ENCODE measurements at regions not wholly inside any gene's neighbourhood (a gene's known extent, or its start where the extent isn't known, plus 50 kb on each side); places are given as distances from the start of the nearest gene placed in this dataset.
"Not testable (repeated sequence)": the region's sequence is repeated elsewhere in the genome, so short reads cannot be mapped to it uniquely, and the experiment has no call there.

GRCh38 chr2:187991389-187991788 is 300.3 kb upstream of the GULP1 start:
- no peak for DNase-seq (ENCODE audit: low spot score)

- DNase-seq (ENCODE audit: low spot score), result no peak
Measured at GRCh38 chr2:187994464-187995331, 297.0 kb upstream of the GULP1 start.

GRCh38 chr2:187995556-187995955 is 296.1 kb upstream of the GULP1 start:
- no peak for DNase-seq (ENCODE audit: low spot score)

- no peak for DNase-seq (ENCODE audit: low spot score)
Measured at GRCh38 chr2:187996630-187997029, 295.0 kb upstream of the GULP1 start.

GRCh38 chr2:188000189-188000588 is 291.5 kb upstream of the GULP1 start:
- no peak for DNase-seq (ENCODE audit: low spot score)

- DNase-seq (ENCODE audit: low spot score), result no peak
Measured at GRCh38 chr2:188003800-188004199, 287.9 kb upstream of the GULP1 start.

- DNase-seq (ENCODE audit: low spot score), result no peak
Measured at GRCh38 chr2:188013767-188014166, 277.9 kb upstream of the GULP1 start.

- no peak for DNase-seq (ENCODE audit: low spot score)
Measured at GRCh38 chr2:188016917-188017316, 274.8 kb upstream of the GULP1 start.

- DNase-seq (ENCODE audit: low spot score), result no peak
Measured at GRCh38 chr2:188022389-188022788, 269.3 kb upstream of the GULP1 start.

- DNase-seq (ENCODE audit: low spot score), result no peak
Measured at GRCh38 chr2:188023035-188023434, 268.6 kb upstream of the GULP1 start.

GRCh38 chr2:188024811-188025210 is 266.9 kb upstream of the GULP1 start:
- DNase-seq (ENCODE audit: low spot score), result no peak

GRCh38 chr2:188028739-188029138 is 262.9 kb upstream of the GULP1 start:
- DNase-seq (ENCODE audit: low spot score), result no peak

GRCh38 chr2:188032306-188032705 is 259.4 kb upstream of the GULP1 start:
- no peak for DNase-seq (ENCODE audit: low spot score)

- no peak for DNase-seq (ENCODE audit: low spot score)
Measured at GRCh38 chr2:188032786-188033185, 258.9 kb upstream of the GULP1 start.

GRCh38 chr2:188033240-188033639 is 258.4 kb upstream of the GULP1 start:
- not testable (repeated sequence) for DNase-seq (ENCODE audit: low spot score)

GRCh38 chr2:188034102-188034501 is 257.6 kb upstream of the GULP1 start:
- not testable (repeated sequence) for DNase-seq (ENCODE audit: low spot score)

- DNase-seq (ENCODE audit: low spot score), result not testable (repeated sequence)
Measured at GRCh38 chr2:188035377-188035776, 256.3 kb upstream of the GULP1 start.

- DNase-seq (ENCODE audit: low spot score), result not testable (repeated sequence)
Measured at GRCh38 chr2:188036786-188037185, 254.9 kb upstream of the GULP1 start.

GRCh38 chr2:188039307-188039706 is 252.4 kb upstream of the GULP1 start:
- no peak for DNase-seq (ENCODE audit: low spot score)

GRCh38 chr2:188042412-188042811 is 249.3 kb upstream of the GULP1 start:
- no peak for DNase-seq (ENCODE audit: low spot score)

- no peak for DNase-seq (ENCODE audit: low spot score)
Measured at GRCh38 chr2:188045016-188045415, 246.7 kb upstream of the GULP1 start.

GRCh38 chr2:188046437-188046836 is 245.2 kb upstream of the GULP1 start:
- no peak for DNase-seq (ENCODE audit: low spot score)

GRCh38 chr2:188047735-188048134 is 243.9 kb upstream of the GULP1 start:
- no peak for DNase-seq (ENCODE audit: low spot score)

- DNase-seq (ENCODE audit: low spot score), result no peak
Measured at GRCh38 chr2:188050726-188051125, 240.9 kb upstream of the GULP1 start.
